C4-2B (cell line): ENCODE measurements at regions not wholly inside any gene's neighbourhood (a gene's known extent, or its start where the extent isn't known, plus 50 kb on each side); places are given as distances from the start of the nearest gene placed in this dataset.

Experiments
- H3K27ac ChIP-seq: fragments of 450-650 bp; 2 replicates; pipeline ENCODE4 v1.5.1; 2017
- CTCF ChIP-seq: fragments of 450-650 bp; conservative IDR thresholded peaks from 2 replicates; pipeline ENCODE4 v1.5.1; 2017; ENCODE audit warnings: mild to moderate bottlenecking
- ZFX ChIP-seq: fragments of 450-650 bp; IDR thresholded peaks from 2 replicates; pipeline ENCODE4 v1.6.1; 2017

GRCh38 chr11:134638796-134639430 is 226.9 kb upstream of the B3GAT1 start:
- no peak overlapping the region for H3K27ac ChIP-seq
- no peak for TF ChIP-seq ZFX
- no peak for TF ChIP-seq CTCF

GRCh38 chr11:134637091-134638015 is 225.3 kb upstream of the B3GAT1 start:
- no peak for TF ChIP-seq CTCF
- no peak for TF ChIP-seq ZFX
- no peak overlapping the region for H3K27ac ChIP-seq

GRCh38 chr11:134636071-134636470 is 224.0 kb upstream of the B3GAT1 start:
- H3K27ac ChIP-seq, result no peak overlapping the region
- no peak for TF ChIP-seq ZFX
- no peak for TF ChIP-seq CTCF

DNA sequence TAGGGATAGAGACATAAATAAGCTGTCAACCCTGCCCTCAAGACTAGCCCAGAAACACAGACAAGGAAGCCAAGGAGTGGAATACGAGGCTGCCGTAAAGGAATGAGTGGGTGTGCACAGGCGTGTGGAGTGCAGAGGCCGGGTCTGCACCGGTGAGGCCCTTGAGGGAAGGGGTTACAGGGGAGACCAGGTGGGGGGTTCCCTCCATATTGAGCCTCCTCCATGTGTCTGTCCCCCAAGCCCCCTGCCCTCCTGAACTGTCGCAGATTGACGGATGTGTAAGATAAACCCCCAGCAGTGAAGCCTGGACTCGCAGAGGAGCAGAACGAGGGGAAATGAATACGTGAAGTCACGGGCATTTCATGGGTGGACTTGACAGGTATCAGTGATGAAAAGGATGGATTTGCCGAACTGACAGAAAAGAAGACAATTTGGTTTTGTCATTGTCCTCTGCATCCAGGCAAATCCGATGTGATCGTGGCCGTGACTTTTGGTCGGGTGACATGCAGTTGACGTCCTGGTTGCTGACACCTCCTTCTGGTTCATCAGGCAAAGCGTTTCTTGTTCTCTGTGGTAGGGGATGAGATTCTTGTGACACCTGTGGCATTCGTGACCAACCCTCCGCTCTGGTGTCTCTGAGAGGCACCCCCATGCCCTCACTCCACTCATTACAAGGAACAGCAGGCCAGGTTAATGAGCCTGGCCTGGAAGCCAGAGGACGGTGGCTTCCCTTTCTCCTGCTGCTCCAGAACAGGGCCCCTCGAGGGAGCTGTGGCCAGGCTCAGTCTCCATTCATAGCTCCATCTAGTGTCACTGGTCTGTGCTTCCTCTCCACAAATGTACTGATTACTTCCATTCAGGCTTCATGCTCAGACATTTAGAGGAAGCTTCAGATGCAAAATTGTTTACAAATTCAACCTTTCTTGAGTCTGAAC is 223.1 kb upstream of the B3GAT1 start:
- H3K27ac ChIP-seq, result no peak overlapping the region
- no peak for TF ChIP-seq CTCF
- TF ChIP-seq ZFX, result no peak

DNA sequence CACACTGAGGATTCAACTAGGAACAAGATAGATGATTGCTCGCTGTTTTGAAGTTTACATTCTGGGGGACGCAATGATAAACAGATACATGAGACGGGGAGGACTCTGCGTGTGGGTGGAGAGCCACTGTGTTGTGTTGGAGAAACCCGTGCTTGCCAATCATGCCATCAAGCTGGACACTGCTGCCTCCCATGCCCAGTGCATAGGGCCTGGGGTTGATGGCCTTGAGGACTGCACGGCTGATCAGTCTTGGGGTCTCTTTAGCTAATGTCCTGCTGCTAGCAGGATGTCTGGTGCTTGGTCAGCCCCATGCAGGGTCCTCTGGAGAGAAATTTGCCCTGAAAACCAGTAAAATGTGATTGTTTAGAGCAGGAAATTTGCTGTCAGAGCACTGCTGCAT is 221.2 kb upstream of the B3GAT1 start:
- TF ChIP-seq CTCF (no peak), ZFX (no peak)
- no peak overlapping the region for H3K27ac ChIP-seq

DNA sequence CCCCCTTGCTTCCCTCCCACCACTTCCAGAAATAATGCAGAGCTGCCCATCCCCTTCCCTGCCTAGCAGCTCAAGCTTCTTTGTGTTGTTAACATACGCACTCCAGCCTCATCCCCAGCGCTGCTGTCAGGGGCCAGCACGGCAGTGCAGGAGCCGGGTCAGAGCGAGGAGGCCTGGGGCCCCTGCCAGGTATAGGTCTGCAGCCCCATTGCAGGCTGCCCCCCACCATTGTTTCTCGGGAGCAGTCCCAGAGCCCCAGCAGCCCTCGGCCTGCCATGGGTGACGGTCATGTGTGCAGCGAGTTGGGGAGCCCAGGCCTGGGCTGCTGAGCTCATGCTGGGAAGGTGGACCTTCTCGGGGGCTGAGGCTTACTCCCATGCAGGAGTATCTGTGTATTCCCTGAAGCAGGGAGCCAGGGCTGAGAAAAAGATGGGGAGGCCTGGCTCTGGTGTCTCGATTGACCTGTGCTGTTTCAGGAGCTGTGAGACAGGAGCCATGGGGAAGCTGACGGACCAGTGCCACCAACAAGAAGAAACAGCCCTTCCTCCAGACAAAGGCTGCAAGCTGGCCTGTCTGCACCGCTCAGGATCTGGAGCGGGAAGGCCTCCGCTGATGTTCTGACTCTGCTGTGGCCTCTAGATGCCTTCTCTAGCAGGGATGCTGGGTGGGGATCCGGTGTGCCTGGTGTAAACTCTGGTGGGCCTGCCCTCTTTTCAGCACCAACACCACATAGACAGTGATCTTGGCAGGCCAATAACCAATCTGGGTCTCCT is 220.5 kb upstream of the B3GAT1 start:
- TF ChIP-seq CTCF (no peak), ZFX (no peak)
- no peak overlapping the region for H3K27ac ChIP-seq
